GM18870 (cell line): ENCODE measurements at regions not wholly inside any gene's neighbourhood (a gene's known extent, or its start where the extent isn't known, plus 50 kb on each side); places are given as distances from the start of the nearest gene placed in this dataset.
"Not testable (repeated sequence)": the region's sequence is repeated elsewhere in the genome, so short reads cannot be mapped to it uniquely, and the experiment has no call there.

Source experiments
- ATAC-seq: cut with Tn5 transposase; IDR thresholded peaks from one replicate; pipeline ENCODE4 v1.9.1; 2021; ENCODE audit warnings: moderate library complexity; ENCODE audit not compliant: unreplicated experiment

DNA sequence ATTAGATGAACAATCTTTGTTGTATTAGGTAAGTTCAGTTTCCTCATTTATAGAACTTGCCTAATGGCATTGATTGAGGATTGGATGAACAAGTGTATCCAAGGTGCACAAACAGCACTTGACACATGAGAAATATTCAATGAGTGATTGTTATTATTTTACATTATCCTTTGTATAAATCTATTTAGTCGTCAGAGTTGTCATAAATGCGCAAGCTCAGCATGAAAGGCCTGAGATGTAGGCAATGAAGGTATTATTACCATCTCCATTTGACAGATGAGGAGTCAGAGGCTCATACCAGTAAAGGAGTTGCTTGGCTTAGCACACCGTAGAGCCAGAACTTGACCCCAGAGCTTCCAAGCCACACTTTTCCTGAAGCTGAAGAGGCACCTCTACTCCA is 291.4 kb downstream of the C1D start:
- no peak for ATAC-seq

- ATAC-seq: no peak
Observed at GRCh38 chr2:67772216-67773170, 290.3 kb downstream of the C1D start.

DNA sequence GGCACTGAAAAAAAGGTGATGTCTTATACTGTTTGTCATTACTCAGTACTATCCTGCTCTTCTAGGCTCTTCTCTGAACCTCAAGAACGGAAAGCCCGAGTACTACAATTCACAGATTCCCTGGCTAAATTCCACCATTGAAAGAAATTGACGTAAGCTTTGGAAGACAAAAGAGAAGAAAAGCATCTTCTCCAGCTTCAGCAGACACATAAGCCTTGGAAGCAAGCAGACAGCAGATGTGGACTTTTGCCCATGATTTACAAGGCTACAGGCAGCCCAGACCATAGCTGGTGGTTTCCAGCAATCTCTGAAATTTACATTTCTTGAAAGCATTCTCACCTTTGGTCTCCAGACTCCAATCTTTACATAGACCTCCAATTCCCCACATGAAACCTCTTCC is 289.0 kb downstream of the C1D start:
- ATAC-seq: no peak

GRCh38 chr2:67776276-67776675 is 286.5 kb downstream of the C1D start:
- ATAC-seq: no peak

- no peak for ATAC-seq
Observed at GRCh38 chr2:67777010-67777409, 285.8 kb downstream of the C1D start.

- ATAC-seq: no peak
Observed at GRCh38 chr2:67777836-67778429, 284.9 kb downstream of the C1D start.

DNA sequence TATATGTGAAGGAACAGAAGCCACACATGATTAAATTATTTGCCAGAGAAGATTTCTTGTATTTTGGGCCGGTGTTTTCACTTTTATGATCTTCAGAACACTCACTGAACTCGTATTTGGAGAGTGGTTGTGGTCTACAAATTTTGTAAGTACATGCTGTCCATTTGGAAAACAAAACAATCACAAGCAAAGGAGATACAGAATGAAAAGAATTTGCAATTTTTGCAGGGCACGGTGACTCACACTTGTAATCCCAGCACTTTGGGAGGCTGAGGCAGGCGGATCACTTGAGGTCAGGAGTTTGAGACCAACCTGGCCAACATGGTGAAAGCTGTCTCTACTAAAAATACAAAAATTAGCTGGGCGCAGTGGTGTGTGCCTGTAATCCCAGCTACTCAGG is 282.0 kb downstream of the C1D start:
- not testable (repeated sequence) for ATAC-seq

- no peak for ATAC-seq
Observed at GRCh38 chr2:67782443-67782842, 280.4 kb downstream of the C1D start.

GRCh38 chr2:67783026-67783425 is 279.8 kb downstream of the C1D start:
- ATAC-seq: no peak

- ATAC-seq: no peak
Observed at GRCh38 chr2:67790622-67791021, 272.2 kb downstream of the C1D start.

DNA sequence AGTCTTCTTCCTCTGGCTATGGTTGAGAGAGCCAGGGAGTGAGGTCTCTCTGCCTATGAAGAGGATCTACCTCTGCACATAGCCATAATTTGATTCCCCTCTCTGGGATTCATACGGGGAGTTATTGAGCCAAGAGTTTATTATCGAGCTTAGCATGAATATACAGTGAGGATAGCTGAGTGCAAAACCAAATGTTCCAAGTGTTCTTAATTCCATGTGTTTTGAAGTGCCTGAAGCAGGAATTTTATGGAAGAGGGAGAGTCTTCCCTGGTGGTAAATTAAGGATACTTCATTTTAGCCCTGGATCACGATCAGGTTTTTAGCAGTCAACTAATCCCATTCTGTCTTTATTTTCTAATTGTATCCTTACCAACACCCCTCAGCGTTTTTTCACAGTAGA is 270.6 kb downstream of the C1D start:
- no peak for ATAC-seq

DNA sequence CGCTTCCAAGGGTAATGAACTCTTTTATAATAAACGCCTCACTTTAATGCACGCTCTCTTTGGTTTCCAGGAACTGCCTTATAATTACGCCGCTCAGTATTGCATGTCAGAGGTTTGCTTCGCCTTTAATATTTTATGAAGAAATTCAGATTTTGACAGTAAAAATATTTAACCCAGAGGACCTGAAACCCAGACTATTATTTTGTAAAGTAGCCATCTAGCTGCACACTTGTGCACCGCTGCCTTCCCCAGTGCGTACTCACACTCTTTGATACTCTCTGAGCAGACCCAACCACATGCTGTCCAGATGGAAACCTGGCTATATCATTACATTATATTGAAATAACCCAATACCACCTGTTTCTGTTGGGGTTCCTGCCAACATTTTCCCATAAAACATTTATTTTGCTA is 270.1 kb downstream of the C1D start:
- no peak for ATAC-seq

DNA sequence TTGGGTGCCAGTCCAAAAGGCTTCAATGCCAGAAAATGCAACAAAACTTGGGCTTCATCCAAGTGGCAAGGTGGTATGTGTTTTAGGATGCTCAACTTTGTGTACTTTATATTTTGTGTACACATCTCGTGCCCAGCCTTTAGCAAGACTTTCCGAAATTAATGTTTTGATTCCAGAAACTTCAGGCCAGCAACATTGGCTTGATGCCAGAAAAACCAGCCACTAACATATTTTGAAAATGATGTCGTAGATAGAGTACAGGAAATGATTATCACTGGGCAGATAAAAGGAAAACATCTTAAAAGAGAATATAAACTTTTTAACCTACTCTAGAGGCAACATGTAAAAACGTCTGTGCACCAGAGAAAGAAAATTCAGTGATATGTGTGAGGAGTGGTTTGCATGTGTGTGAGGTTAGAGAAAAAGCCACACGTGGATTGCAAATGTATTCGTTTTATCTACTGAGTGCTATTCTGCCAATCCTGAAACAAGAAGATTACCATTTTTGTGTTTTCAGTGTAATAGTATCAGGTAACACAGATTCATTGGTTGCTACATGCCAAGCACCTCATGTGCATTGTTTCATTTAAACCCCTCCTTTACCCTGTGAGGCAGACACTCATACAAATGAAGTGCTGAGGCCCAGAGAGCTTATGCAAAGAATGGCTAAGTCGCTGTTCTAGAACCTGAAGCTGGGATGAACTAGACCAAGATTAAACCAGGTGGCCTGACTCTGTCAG is 264.8 kb downstream of the C1D start:
- ATAC-seq: no peak

DNA sequence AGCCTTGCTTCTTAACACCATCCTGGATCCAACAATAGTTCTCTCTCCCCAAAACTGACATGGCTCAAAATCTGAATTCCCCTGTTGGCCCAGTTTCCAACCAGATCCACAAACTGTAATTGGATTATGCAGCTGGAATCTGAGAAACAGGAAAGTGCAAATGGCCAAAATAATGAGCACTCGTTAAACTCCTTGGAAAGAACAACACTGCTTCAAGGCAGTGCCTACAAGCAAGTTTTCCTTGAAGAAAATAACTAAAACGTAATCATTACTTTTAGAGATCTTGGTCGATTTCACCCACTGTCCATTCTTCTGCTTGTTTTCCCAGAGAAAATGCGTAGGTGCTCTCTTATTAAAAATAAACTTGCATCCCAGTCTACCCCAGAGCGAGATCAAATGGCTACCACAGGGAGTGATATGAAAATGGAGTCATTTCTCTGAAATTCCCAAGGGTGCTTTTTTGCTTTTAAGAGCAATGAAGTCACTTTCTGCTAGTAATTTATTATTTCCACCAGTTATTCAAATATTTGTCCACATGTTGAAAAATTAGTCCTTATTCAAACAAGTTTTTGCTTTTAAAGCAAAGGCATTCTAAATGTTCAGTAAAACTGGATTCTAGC is 264.2 kb downstream of the C1D start:
- no peak for ATAC-seq

DNA sequence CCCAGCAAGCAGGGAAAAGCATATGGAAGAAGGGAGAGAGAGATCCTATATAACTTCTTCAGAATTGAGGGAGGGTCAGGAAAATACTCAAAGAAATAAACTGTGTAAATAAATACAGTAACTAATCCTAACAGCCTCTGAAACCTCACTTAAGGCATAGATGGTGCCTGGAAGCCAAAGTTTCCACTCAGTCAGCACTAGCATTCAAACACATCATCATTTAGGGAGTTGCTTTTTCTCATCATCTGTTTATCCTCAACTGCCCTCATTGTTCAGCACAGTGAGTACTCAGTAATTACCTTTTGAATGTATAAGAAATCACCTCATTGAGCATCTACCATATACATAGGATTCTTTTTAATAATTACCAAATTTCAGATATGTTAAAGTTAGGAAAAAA is 262.9 kb downstream of the C1D start:
- ATAC-seq: no peak

- no peak for ATAC-seq
Observed at GRCh38 chr2:67802291-67802690, 260.5 kb downstream of the C1D start.

GRCh38 chr2:67802824-67803223 is 260.0 kb downstream of the C1D start:
- no peak for ATAC-seq

DNA sequence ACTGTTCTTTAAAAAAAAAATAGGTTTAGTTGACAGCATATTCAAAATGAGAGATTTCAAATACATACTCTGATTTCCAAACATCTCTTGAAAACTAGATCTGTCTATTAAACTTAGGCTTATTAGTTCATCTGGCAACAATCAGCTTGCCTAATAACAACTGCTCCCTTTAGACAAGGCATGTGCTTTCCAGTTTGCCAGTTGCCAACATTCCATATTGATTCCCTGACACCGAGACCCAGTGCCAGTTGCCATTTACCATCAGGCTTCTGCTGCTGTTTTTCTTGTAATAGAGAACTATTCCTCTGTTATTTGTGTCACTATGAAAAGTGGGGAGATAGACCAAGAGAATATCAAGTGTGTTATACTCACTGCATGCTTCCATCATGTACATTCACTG is 256.0 kb downstream of the C1D start:
- no peak for ATAC-seq

- no peak for ATAC-seq
Observed at GRCh38 chr2:67808112-67808511, 254.7 kb downstream of the C1D start.

- no peak for ATAC-seq
Observed at GRCh38 chr2:67812682-67813081, 250.1 kb downstream of the C1D start.

- ATAC-seq: no peak
Observed at GRCh38 chr2:67823726-67824125, 239.1 kb downstream of the C1D start.
